Nephron progenitor cell (in vitro differentiated cells): ENCODE measurements at regions not wholly inside any gene's neighbourhood (a gene's known extent, or its start where the extent isn't known, plus 50 kb on each side); places are given as distances from the start of the nearest gene placed in this dataset.

ENCODE experiments used
- DNase-seq: peaks from one replicate; pipeline ENCODE4 v3.0.0; 2021
- H3K27ac Mint-ChIP-seq: 2 replicates; pipeline ENCODE4 v1.8.0; 2021; ENCODE audit warnings: mild to moderate bottlenecking, moderate library complexity, mixed read lengths
- H3K27me3 Mint-ChIP-seq: 2 replicates; pipeline ENCODE4 v1.8.0; 2021; ENCODE audit warnings: mild to moderate bottlenecking, low read depth, mixed read lengths; ENCODE audit not compliant: poor library complexity
- H3K36me3 Mint-ChIP-seq: 2 replicates; pipeline ENCODE4 v1.8.0; 2021; ENCODE audit warnings: low read depth, mixed read lengths
- H3K4me1 Mint-ChIP-seq: 2 replicates; pipeline ENCODE4 v1.8.0; 2021; ENCODE audit warnings: mixed read lengths
- H3K4me3 Mint-ChIP-seq: 2 replicates; pipeline ENCODE4 v1.8.0; 2021; ENCODE audit warnings: mild to moderate bottlenecking, moderate library complexity, mixed read lengths
- H3K9me3 Mint-ChIP-seq: 2 replicates; pipeline ENCODE4 v1.8.0; 2021; ENCODE audit warnings: mild to moderate bottlenecking, moderate library complexity, mixed read lengths
- TF ChIP-seq, protein P1 (sequence below): fragments of 200-600 bp; sonication (generic); IDR thresholded peaks from 2 replicates; pipeline ENCODE4 v1.5.0; 2021; ENCODE audit warnings: antibody characterized with exemption

DNA sequence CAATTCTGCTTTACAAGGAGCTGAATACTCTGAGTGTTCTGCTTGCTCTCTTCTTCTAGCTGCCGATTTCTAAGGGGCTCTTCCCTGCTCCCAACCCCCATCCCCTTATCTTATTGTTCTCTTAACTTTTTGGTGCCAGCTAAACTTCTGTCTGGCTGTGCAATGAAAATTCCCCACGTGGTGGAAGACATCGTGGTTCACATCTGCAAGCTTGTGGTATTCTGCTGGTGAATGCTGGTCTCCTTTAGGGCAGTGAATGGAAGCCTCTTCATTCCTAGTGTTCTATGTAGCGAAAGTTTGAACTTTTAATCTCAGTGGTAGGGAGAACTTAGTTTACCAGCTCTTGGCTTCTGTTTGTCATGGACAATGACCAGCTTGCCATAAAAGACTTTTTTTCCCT, 406.0 kb upstream of the ZEB2 start:
- Mint-ChIP-seq H3K27me3 (no peaks in the 10 kb centered on the region), H3K27ac (peak overlapping the region; percentile 15), H3K4me1 (no peaks in the 10 kb centered on the region), H3K9me3 (peaks cover 42% of the 10 kb centered on the region), H3K36me3 (peaks cover 20% of the 10 kb centered on the region), H3K4me3 (no peak overlapping the region)
- TF ChIP-seq, protein P1, sequence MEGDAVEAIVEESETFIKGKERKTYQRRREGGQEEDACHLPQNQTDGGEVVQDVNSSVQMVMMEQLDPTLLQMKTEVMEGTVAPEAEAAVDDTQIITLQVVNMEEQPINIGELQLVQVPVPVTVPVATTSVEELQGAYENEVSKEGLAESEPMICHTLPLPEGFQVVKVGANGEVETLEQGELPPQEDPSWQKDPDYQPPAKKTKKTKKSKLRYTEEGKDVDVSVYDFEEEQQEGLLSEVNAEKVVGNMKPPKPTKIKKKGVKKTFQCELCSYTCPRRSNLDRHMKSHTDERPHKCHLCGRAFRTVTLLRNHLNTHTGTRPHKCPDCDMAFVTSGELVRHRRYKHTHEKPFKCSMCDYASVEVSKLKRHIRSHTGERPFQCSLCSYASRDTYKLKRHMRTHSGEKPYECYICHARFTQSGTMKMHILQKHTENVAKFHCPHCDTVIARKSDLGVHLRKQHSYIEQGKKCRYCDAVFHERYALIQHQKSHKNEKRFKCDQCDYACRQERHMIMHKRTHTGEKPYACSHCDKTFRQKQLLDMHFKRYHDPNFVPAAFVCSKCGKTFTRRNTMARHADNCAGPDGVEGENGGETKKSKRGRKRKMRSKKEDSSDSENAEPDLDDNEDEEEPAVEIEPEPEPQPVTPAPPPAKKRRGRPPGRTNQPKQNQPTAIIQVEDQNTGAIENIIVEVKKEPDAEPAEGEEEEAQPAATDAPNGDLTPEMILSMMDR, result no peak
- DNase-seq, result no peak

DNA sequence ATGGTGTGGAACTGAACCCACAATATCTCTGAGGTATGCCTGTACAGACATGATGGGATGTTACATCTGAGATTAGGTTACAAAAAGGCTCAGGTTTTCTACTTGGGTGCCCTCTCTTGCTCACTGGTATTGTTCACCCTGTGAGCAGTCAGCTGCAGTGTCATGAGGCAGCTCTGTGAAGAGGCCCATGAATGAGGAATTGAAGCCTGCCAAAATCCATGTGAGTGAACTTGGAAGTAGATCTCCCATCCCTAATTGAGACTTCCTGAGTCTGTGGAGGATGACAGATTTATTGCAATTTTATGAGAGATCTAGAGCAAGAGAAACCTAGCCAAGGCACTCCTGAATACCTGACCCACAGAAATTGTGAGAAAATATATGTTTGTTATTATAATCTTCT, 404.9 kb upstream of the ZEB2 start:
- Mint-ChIP-seq H3K4me1 (no peaks in the 10 kb centered on the region), H3K36me3 (peaks cover 17% of the 10 kb centered on the region), H3K9me3 (peaks cover 35% of the 10 kb centered on the region), H3K27ac (no peak overlapping the region), H3K27me3 (no peaks in the 10 kb centered on the region), H3K4me3 (no peak overlapping the region)
- no peak for DNase-seq
- TF ChIP-seq, protein P1, result no peak

DNA sequence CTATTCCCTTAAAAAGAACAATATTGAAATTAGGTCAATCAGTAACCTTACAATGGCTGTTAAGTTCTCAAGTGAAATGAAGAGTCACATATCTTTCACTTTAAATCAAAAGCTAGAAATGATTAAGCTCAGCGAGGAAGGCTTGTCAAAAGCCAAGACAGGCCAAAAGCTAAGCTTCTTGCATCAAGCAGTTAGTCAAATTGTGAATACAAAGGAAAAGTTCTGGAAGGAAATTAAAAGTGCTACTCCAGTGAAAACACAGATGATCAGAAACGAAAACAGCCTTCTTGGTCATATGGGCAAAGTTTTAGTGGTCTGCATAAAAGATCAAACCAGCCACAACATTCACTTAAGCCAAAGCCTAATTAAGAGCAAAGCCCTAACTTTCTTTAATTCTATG, 402.6 kb upstream of the ZEB2 start:
- TF ChIP-seq, protein P1, result no peak
- Mint-ChIP-seq H3K4me3 (no peak overlapping the region), H3K27me3 (no peaks in the 10 kb centered on the region), H3K9me3 (peaks cover 20% of the 10 kb centered on the region), H3K4me1 (no peaks in the 10 kb centered on the region), H3K27ac (no peak overlapping the region), H3K36me3 (peaks cover 7% of the 10 kb centered on the region)
- no peak for DNase-seq

DNA sequence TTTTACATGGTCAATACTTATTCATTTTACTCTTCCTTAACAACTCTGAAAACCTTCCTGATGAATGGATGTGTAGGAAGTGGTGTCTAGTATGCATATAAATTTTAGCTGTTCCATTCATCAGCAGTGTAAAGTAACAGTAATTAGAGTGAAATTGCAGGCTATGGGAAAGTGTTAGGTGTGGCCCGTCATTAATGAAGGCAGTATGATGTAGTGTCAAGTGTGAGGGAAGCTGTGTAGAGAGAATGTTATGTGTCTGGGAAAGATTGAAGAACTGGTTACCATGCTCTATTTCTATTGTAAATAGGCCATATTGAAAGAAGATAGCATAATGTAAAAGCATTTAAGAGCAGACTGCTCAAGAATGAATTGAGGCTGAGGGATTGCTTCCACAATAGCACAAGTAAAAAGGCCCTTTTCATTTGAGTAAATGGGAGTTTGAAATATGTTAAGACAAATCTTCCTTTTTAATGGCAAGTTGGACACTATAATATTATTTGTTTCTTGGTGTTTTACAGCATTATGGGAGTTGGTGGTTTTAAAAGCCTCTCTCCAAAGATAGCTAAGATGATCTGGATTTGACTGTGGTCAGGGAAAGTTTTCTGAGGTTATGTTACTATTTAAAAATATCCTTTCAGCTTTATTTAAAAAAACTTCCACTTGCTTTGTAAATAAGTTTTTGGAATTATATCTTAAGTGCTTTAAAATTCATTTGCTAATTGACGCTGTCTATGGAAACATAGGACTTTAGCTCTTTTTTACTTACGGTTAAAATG, 401.0 kb upstream of the ZEB2 start:
- H3K36me3 Mint-ChIP-seq, result peaks cover 7% of the 10 kb centered on the region
- no peak for DNase-seq
- H3K27ac Mint-ChIP-seq, result peak overlapping the region; percentile 0
- H3K4me3 Mint-ChIP-seq, result no peak overlapping the region
- peaks cover 15% of the 10 kb centered on the region for H3K9me3 Mint-ChIP-seq
- no peaks in the 10 kb centered on the region for H3K4me1 Mint-ChIP-seq
- no peaks in the 10 kb centered on the region for H3K27me3 Mint-ChIP-seq
- TF ChIP-seq, protein P1, result no peak

DNA sequence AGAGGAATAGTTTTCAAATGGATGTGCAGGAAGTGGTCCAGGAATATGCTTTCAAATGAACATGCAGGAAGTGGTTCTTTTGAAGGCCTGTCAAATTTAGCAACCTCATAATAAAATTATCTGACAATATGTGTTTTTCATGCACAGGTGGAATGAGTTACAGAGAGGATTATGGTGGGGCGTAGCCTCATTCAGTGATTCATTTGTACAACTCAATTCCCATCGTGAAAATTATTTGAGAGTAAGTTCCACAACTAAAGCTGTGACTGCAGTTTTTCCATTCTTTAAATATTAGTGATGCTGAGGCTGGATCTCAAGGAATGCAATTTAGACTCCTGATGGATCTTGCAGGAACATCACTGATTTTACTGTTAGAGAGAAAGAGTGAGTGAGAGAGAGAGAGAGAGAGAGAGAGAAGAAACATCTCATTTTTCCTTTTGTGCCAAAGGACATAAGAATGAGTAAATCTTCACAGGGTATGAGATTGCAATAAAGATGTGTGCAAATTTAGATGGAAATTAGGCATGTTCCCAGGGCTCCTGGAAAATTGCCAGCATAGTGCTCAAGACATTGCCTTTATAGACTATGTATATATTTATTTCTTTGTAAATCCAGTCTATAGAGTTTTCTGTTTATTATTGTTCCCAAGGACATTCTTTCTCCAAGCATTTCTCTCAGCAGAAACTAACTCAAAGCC, 394.9 kb upstream of the ZEB2 start:
- H3K4me3 Mint-ChIP-seq, result no peak overlapping the region

More for the DNA sequence above, 394.9 kb upstream of the ZEB2 start:
- peaks cover 13% of the 10 kb centered on the region for H3K9me3 Mint-ChIP-seq
- no peak overlapping the region for H3K27ac Mint-ChIP-seq
- no peaks in the 10 kb centered on the region for H3K27me3 Mint-ChIP-seq
- DNase-seq, result no peak
- H3K4me1 Mint-ChIP-seq, result no peaks in the 10 kb centered on the region
- TF ChIP-seq, protein P1, result no peak
- H3K36me3 Mint-ChIP-seq, result no peaks in the 10 kb centered on the region
